Astrocyte of the cerebellum (primary cell): ENCODE measurements at regions not wholly inside any gene's neighbourhood (a gene's known extent, or its start where the extent isn't known, plus 50 kb on each side); places are given as distances from the start of the nearest gene placed in this dataset.

Source experiments
- DNase-seq: peaks from one replicate; pipeline ENCODE4 v3.0.0-alpha.2; 2011; ENCODE audit warnings: low read depth
- H3K4me3 ChIP-seq: 2 replicates; pipeline ENCODE4 v1.5.1; 2011; ENCODE audit warnings: mild to moderate bottlenecking, low read depth, low read length, moderate library complexity
- in situ Hi-C: cut with HindIII; loops from 2 replicates; pipeline ENCODE4 v1.10.0; 2017; ENCODE audit warnings: low sequenced_read_pairs
- TF ChIP-seq, protein P1 (sequence below): IDR thresholded peaks from 2 replicates; pipeline ENCODE4 v1.5.1; 2012; ENCODE audit warnings: low read length, low read depth, moderate library complexity, mild to moderate bottlenecking; ENCODE audit errors: missing control alignments

GRCh38 chr5:4907571-4907970 lies 232.6 kb upstream of the ADAMTS16 start:
- in situ Hi-C loops = no loop called here
- TF ChIP-seq, protein P1, sequence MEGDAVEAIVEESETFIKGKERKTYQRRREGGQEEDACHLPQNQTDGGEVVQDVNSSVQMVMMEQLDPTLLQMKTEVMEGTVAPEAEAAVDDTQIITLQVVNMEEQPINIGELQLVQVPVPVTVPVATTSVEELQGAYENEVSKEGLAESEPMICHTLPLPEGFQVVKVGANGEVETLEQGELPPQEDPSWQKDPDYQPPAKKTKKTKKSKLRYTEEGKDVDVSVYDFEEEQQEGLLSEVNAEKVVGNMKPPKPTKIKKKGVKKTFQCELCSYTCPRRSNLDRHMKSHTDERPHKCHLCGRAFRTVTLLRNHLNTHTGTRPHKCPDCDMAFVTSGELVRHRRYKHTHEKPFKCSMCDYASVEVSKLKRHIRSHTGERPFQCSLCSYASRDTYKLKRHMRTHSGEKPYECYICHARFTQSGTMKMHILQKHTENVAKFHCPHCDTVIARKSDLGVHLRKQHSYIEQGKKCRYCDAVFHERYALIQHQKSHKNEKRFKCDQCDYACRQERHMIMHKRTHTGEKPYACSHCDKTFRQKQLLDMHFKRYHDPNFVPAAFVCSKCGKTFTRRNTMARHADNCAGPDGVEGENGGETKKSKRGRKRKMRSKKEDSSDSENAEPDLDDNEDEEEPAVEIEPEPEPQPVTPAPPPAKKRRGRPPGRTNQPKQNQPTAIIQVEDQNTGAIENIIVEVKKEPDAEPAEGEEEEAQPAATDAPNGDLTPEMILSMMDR = no peak
- H3K4me3 ChIP-seq = no peak overlapping the region
- peak; percentile 19 for DNase-seq

GRCh38 chr5:4909086-4909485 lies 231.0 kb upstream of the ADAMTS16 start:
- no peak overlapping the region for H3K4me3 ChIP-seq
- in situ Hi-C loops = no loop called here
- DNase-seq = no peak
- TF ChIP-seq, protein P1 = no peak

DNA sequence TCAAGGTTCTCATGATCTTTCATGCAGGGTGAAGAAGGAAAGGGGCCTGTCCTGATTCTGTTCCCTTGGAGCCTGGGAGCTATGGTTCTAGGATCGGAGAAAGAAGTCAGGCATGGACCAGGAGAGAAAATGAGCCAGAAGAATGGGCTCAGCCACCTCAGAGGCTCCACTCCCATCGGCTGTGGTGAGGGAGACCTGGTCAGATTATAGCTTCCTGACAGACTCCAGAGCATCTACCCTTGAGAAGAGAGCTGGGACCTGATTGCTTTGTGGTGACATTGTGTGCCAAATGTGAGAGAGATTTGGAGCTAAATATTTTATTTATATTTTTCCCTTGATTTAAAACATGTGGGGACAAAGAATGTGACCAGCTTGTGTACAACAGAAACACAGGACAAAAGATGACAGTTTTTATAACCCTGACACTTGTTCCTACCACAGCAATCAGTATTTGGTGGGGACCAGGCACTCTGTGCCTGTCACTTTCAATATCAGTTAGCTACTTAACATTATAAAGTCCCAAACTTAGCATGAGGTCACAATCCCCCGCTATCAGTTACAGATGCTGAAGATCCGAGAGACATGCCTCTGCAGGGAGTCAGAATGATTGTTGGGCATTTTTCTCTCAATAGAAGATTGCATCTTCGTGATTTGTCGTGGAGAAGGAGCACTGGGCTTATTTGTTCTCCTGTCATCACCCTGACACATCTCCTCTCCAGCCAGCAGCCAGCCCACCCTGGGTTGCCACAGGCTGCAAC lies 228.3 kb upstream of the ADAMTS16 start:
- no peak for DNase-seq
- in situ Hi-C loops = no loop called here
- TF ChIP-seq, protein P1 = no peak
- H3K4me3 ChIP-seq = no peak overlapping the region

GRCh38 chr5:4921929-4922328 lies 218.2 kb upstream of the ADAMTS16 start:
- in situ Hi-C loops = no loop called here
- TF ChIP-seq, protein P1 = no peak
- no peak overlapping the region for H3K4me3 ChIP-seq
- no peak for DNase-seq

DNA sequence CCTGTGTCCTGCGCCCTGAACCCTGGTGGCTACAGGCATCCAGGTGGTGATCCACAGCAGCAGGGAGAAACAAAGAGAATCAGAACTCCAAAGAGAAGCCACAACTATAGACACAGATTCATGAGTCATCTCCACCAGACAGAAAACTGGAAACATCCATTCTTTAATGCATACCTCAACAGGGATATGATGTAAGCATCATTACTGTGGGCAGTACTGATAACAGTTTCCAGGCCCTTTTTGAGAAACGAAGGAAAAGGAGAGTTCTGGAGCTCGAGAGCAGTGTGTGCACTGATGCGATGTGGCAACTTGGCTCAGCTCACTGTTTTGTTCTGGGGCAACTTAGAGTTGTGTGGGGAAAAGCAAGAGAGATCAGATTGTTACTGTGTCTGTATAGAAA lies 215.6 kb upstream of the ADAMTS16 start:
- no peak overlapping the region for H3K4me3 ChIP-seq
- in situ Hi-C loops = no loop called here
- DNase-seq = peak; percentile 67
- TF ChIP-seq, protein P1 = no peak

DNA sequence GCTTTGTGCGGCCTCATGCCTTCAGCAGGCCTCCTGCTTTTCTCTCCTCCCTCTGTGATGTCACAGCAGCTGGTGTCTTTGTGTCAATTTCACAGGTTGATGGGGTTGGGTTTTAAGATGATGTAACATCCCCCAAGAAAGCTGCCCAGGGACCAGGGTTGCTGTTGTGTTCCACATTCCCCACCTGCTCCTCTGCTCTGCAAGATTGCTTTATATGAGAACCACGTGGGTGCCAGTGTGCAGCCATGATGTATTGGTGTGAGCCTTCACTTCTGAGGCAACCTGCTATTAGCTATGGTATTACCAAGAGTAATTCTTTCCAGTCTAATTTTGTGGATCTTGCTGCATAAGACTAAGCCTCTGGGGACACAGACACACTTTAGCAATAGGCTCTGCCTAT lies 213.0 kb upstream of the ADAMTS16 start:
- H3K4me3 ChIP-seq = no peak overlapping the region
- no peak for DNase-seq
- TF ChIP-seq, protein P1 = no peak
- in situ Hi-C loops = no loop called here
